ENCODE measurements at regions not wholly inside any gene's neighbourhood (a gene's known extent, or its start where the extent isn't known, plus 50 kb on each side); places are given as distances from the start of the nearest gene placed in this dataset.

GRCh38 chrX:4197971-4198370, 484.5 kb upstream of the PRKX start:
- no peak for DNase-seq

GRCh38 chrX:4193500-4194155, 480.2 kb upstream of the PRKX start:
- no peak for DNase-seq

GRCh38 chrX:4186331-4186730, 472.9 kb upstream of the PRKX start:
- no peak for DNase-seq

GRCh38 chrX:4185086-4185485, 471.6 kb upstream of the PRKX start:
- DNase-seq = no peak

GRCh38 chrX:4182408-4182806, 469.0 kb upstream of the PRKX start:
- DNase-seq = no peak

- no peak for DNase-seq
These were observed 468.4 kb upstream of the PRKX start for GRCh38 chrX:4181782-4182407.

GRCh38 chrX:4179031-4179430, 465.6 kb upstream of the PRKX start:
- no peak for DNase-seq

GRCh38 chrX:4175221-4175620, 461.8 kb upstream of the PRKX start:
- no peak for DNase-seq

- no peak for DNase-seq
These were observed 460.3 kb upstream of the PRKX start for GRCh38 chrX:4173743-4174142.

GRCh38 chrX:4151798-4152197, 438.3 kb upstream of the PRKX start:
- DNase-seq = no peak

GRCh38 chrX:4150259-4150658, 436.8 kb upstream of the PRKX start:
- no peak for DNase-seq

GRCh38 chrX:4129626-4130025, 416.2 kb upstream of the PRKX start:
- no peak for DNase-seq

GRCh38 chrX:4118666-4119530, 405.4 kb upstream of the PRKX start:
- DNase-seq = no peak

- DNase-seq = no peak
These were observed 397.5 kb upstream of the PRKX start for GRCh38 chrX:4110964-4111363.

- DNase-seq = no peak
These were observed 381.5 kb upstream of the PRKX start for GRCh38 chrX:4094926-4095325.

- no peak for DNase-seq
These were observed 377.8 kb upstream of the PRKX start for GRCh38 chrX:4091046-4091760.

GRCh38 chrX:4059893-4060292, 346.4 kb upstream of the PRKX start:
- no peak for DNase-seq

GRCh38 chrX:4043951-4044350, 330.5 kb upstream of the PRKX start:
- DNase-seq = no peak

GRCh38 chrX:4035874-4036273, 322.4 kb upstream of the PRKX start:
- no peak for DNase-seq

- DNase-seq = no peak
These were observed 314.7 kb upstream of the PRKX start for GRCh38 chrX:4028151-4028550.

GRCh38 chrX:4005281-4005680, 291.8 kb upstream of the PRKX start:
- no peak for DNase-seq

- DNase-seq = no peak
These were observed 291.4 kb upstream of the PRKX start for GRCh38 chrX:4004822-4005221.

- DNase-seq = no peak
These were observed 280.9 kb upstream of the PRKX start for GRCh38 chrX:3994315-3994714.

Data from kidney glomerular epithelial cell (primary cell).